NCI-H1105 treated with DMSO at 0.1 percent for 48 hours (cell line): ENCODE measurements at regions not wholly inside any gene's neighbourhood (a gene's known extent, or its start where the extent isn't known, plus 50 kb on each side); places are given as distances from the start of the nearest gene placed in this dataset.

ENCODE experiments used
- DNase-seq: peaks from one replicate; lab custom pipeline; 2025; lab: John Stamatoyannopoulos, UW

- no peak for DNase-seq
Measured at GRCh38 chr13:105974380-105974779, 561.1 kb downstream of the EFNB2 start.

GRCh38 chr13:105972811-105973590 lies 562.5 kb downstream of the EFNB2 start:
- peak; percentile 22 for DNase-seq

GRCh38 chr13:105972306-105972721 lies 563.1 kb downstream of the EFNB2 start:
- peak; percentile 81 for DNase-seq

- no peak for DNase-seq
Measured at GRCh38 chr13:105971738-105972137, 563.7 kb downstream of the EFNB2 start.

GRCh38 chr13:105971312-105971711 lies 564.1 kb downstream of the EFNB2 start:
- no peak for DNase-seq

GRCh38 chr13:105969761-105970160 lies 565.7 kb downstream of the EFNB2 start:
- DNase-seq: no peak

- DNase-seq: no peak
Measured at GRCh38 chr13:105965910-105966309, 569.6 kb downstream of the EFNB2 start.

- no peak for DNase-seq
Measured at GRCh38 chr13:105962080-105962479, 573.4 kb downstream of the EFNB2 start.

GRCh38 chr13:105961438-105961837 lies 574.0 kb downstream of the EFNB2 start:
- no peak for DNase-seq

GRCh38 chr13:105960326-105960725 lies 575.1 kb downstream of the EFNB2 start:
- DNase-seq: no peak

GRCh38 chr13:105959876-105960275 lies 575.6 kb downstream of the EFNB2 start:
- no peak for DNase-seq

GRCh38 chr13:105957769-105958438 lies 577.6 kb downstream of the EFNB2 start:
- no peak for DNase-seq

- DNase-seq: no peak
Measured at GRCh38 chr13:105956921-105957320, 578.5 kb downstream of the EFNB2 start.

GRCh38 chr13:105952973-105953290 lies 582.5 kb downstream of the EFNB2 start:
- no peak for DNase-seq

GRCh38 chr13:105952233-105952972 lies 583.1 kb downstream of the EFNB2 start:
- DNase-seq: peak; percentile 13

GRCh38 chr13:105948143-105948542 lies 587.3 kb downstream of the EFNB2 start:
- no peak for DNase-seq

- DNase-seq: no peak
Measured at GRCh38 chr13:105940882-105941281, 594.6 kb downstream of the EFNB2 start.

- no peak for DNase-seq
Measured at GRCh38 chr13:105937451-105937850, 598.0 kb downstream of the EFNB2 start.

- DNase-seq: no peak
Measured at GRCh38 chr13:105936816-105937215, 598.6 kb downstream of the EFNB2 start.

GRCh38 chr13:105929505-105929904 lies 606.0 kb downstream of the EFNB2 start:
- DNase-seq: no peak

- DNase-seq: no peak
Measured at GRCh38 chr13:105928901-105929300, 606.6 kb downstream of the EFNB2 start.

- no peak for DNase-seq
Measured at GRCh38 chr13:105928048-105928447, 607.4 kb downstream of the EFNB2 start.

GRCh38 chr13:105925496-105925895 lies 610.0 kb downstream of the EFNB2 start:
- DNase-seq: no peak
